ENCODE measurements at regions not wholly inside any gene's neighbourhood (a gene's known extent, or its start where the extent isn't known, plus 50 kb on each side); places are given as distances from the start of the nearest gene placed in this dataset.
"Not testable (repeated sequence)": the region's sequence is repeated elsewhere in the genome, so short reads cannot be mapped to it uniquely, and the experiment has no call there.

DNA sequence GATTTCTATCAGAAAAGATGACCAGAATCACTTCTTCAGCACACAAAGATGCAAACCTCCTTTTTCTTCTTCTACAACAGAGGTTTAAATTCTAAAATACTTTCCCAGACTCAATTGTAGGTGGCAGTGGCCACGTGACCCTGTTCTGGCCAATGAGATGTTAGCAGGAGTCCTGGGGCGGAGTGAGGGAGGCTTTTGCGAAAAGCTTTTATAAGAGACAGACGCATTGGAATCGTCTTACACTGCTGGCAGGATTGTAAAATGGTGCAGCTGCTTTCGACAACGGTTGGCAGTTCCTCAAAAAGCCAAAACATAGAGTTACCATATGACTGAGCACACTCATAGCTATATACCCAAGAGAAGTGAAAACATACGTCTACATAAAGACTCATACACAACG is 87.0 kb upstream of the MAGI3 start:
- no peak for DNase-seq (ENCODE audit: low spot score)

DNA sequence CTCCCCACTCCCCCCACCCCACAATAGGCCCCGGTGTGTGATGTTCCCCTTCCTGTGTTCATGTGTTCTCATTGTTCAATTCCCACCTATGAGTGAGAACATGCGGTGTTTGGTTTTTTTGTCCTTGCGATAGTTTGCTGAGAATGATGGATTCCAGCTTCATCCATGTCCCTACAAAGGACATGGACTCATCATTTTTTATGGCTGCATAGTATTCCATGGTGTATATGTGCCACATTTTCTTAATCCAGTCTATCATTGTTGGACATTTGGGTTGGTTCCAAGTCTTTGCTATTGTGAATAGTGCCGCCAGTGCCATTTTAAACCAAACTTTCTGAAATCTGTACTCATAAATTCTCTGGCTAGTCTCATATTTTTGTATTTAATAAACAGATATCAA is 85.3 kb upstream of the MAGI3 start:
- not testable (repeated sequence) for DNase-seq (ENCODE audit: low spot score)

DNA sequence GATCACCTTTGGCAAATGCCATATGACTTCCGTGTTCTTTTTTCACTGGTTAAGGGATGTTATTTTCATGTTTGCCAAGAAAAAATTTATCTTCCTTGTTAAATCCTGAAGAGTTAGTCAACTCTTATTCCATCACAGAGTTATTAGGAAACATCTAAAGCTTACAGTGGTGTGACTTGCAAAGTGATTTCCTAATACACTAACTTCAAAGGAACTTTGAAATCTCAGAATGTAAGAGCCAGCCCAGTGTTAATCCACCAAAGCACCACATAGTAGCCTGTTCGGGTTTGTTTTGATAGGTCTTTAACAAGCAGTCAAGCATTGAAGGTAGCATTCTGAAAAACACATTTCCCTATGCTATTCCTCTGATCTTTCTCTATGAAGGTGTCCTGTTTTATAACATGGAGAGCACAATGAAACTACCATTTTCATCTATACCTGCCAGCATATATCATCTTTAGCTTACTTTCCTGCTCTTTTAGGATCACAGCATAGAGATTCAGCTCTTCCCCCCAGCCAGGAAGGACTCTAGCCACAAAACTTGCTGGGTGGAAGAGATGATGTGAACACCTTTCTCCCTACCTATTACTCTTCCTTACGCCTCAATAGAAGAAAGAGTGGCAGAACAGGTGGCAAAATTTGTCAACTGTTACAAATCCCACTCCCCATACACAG is 82.4 kb upstream of the MAGI3 start:
- no peak for DNase-seq (ENCODE audit: low spot score)

DNA sequence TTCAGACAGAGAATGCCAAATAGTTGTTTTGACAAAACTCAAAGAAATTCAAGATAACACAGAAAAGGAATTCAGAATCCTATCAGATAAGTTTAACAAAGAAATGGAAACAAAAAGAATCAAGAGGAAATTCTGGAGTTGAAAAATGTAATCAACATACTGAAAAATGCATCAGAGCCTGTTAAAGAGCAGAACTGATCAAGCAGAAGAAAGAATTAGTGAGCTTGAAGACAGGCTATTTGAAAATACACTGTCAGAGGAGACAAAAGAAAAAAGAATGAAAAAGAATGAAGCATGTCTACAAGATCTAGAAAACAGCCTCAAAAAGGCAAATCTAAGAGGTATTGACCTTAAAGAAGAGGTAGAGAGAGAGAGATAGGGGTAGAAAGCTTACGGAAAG is 77.7 kb upstream of the MAGI3 start:
- not testable (repeated sequence) for DNase-seq (ENCODE audit: low spot score)

- no peak for DNase-seq (ENCODE audit: low spot score)
These were observed 75.7 kb upstream of the MAGI3 start for GRCh38 chr1:113314600-113314999.

DNA sequence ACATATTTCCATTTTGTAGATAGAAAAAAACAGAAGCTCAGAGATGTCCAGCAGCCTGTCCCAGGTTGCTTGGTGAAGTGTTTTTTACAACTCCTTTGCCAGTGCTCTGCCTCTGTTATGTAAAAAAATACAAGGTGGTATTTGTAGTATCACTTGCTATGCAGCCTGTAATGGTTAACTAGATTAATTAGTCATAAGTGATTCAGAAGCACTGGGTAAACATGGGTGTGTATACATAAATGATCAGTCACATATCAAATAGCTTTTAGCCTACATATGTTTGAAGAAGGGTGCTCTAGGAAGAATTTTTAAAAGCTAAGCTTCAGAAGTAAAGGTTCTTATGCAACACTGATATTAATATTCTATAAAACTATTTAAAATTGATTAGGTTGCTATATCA is 70.0 kb upstream of the MAGI3 start:
- DNase-seq (ENCODE audit: low spot score): no peak

DNA sequence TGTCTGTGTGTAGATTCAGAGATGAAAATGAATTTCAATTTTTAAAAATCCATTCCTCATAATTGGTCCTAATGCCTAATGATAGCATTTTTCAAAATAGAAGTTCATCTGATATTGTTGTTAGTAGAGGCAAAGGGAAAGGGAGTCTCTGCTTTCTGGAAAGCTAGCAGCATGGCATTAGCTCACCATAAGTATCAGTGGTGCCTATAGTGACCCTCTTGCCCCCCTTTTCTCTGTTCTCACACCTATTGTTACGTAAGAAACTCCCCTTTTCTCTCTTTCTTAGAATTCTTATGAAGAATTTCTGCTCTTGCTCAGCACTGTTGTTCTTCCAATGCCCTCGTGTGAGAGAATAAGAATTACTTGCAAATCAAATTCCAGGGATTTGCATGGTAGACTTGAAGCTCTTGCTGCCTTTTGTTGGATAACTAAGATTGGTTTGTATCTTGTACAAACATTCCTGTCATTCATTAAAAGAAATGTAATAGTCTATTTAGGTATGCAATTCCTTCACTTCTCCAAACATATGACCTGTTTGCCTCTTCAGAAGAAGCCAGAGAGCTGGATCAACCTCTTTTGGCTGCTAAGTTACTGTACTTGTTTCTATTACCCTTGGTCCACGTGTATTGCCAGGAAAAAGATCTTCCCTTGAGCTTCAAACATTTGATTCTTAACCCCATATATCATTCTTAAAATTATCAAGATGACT is 69.2 kb upstream of the MAGI3 start:
- no peak for DNase-seq (ENCODE audit: low spot score)

- no peak for DNase-seq (ENCODE audit: low spot score)
These were observed 68.4 kb upstream of the MAGI3 start for GRCh38 chr1:113321771-113322387.

GRCh38 chr1:113322439-113322838 is 67.9 kb upstream of the MAGI3 start:
- no peak for DNase-seq (ENCODE audit: low spot score)

DNA sequence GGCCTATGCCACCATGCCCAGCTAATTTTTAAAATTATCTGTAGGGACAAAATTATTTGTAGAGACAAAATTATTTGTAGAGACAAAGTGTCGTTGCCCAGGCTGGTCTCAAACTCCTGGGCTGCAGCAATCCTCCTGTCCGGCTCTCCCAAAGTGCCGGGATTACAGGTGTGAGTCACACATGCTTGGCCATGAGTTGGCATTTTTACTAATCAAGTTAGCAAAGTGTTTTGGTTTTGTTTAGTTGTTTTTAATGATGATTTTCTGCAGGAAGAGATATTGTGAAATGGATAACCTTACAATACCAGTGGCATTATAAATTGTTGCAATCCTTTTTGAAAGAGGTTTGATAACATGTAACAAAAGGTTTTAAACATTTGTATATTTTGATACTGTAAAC is 65.3 kb upstream of the MAGI3 start:
- no peak for DNase-seq (ENCODE audit: low spot score)

DNA sequence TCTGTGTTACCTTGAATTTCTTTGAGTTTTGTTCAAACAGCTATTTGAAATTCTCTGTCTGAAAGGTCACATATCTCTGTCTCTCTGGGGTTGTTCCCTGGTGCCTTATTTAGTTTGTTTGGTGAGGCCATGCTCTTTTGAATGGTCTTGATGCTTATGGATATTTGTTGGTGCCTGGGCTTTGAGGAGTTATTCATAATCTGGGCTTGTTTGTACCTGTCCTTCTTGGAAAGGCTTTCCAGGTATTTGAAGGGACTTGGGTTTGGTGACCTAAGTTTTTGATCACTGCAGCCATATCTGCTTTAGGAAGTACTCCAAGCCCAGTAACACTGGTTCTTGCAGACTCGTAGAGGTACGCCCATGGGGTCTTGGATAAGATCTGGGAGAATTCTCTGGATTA is 63.3 kb upstream of the MAGI3 start:
- DNase-seq (ENCODE audit: low spot score): no peak

GRCh38 chr1:113333056-113333455 is 57.3 kb upstream of the MAGI3 start:
- no peak for DNase-seq (ENCODE audit: low spot score)

- DNase-seq (ENCODE audit: low spot score): no peak
These were observed 50.3 kb upstream of the MAGI3 start for GRCh38 chr1:113340038-113340437.

Measured in activated CD4-positive, alpha-beta T cell treated with anti-CD3 and anti-CD28 coated beads, Interleukin-2, Interleukin-4, amounts not matched to agents 100 ng/mL and 50 ng/mL, durations not matched to agents 16 hours and 8 hours (primary cell).